HFF-Myc (cell line): ENCODE measurements at regions not wholly inside any gene's neighbourhood (a gene's known extent, or its start where the extent isn't known, plus 50 kb on each side); places are given as distances from the start of the nearest gene placed in this dataset.

Experiments
- DNase-seq: peaks from one replicate; pipeline ENCODE4 v3.0.0-alpha.2; 2011; ENCODE audit warnings: low read depth; ENCODE audit errors: extremely low read depth
- H3K4me3 ChIP-seq: replicated peaks from 2 replicates; pipeline ENCODE4 v1.5.1; 2011; ENCODE audit warnings: low read depth, mild to moderate bottlenecking, control low read depth, low read length
- TF ChIP-seq, protein P1 (sequence below): IDR thresholded peaks from 2 replicates; pipeline ENCODE4 v1.5.1; 2012; ENCODE audit warnings: mild to moderate bottlenecking, low read depth, low read length, control low read depth; ENCODE audit errors: missing control alignments

GRCh38 chr5:29995154-29995553, 1198.3 kb upstream of the CDH6 start:
- no peak for DNase-seq
- TF ChIP-seq, protein P1, sequence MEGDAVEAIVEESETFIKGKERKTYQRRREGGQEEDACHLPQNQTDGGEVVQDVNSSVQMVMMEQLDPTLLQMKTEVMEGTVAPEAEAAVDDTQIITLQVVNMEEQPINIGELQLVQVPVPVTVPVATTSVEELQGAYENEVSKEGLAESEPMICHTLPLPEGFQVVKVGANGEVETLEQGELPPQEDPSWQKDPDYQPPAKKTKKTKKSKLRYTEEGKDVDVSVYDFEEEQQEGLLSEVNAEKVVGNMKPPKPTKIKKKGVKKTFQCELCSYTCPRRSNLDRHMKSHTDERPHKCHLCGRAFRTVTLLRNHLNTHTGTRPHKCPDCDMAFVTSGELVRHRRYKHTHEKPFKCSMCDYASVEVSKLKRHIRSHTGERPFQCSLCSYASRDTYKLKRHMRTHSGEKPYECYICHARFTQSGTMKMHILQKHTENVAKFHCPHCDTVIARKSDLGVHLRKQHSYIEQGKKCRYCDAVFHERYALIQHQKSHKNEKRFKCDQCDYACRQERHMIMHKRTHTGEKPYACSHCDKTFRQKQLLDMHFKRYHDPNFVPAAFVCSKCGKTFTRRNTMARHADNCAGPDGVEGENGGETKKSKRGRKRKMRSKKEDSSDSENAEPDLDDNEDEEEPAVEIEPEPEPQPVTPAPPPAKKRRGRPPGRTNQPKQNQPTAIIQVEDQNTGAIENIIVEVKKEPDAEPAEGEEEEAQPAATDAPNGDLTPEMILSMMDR, result no peak
- no peak overlapping the region for H3K4me3 ChIP-seq

- no peak for DNase-seq
- TF ChIP-seq, protein P1, result no peak
Observed at GRCh38 chr5:29994519-29994918, 1199.0 kb upstream of the CDH6 start.

DNA sequence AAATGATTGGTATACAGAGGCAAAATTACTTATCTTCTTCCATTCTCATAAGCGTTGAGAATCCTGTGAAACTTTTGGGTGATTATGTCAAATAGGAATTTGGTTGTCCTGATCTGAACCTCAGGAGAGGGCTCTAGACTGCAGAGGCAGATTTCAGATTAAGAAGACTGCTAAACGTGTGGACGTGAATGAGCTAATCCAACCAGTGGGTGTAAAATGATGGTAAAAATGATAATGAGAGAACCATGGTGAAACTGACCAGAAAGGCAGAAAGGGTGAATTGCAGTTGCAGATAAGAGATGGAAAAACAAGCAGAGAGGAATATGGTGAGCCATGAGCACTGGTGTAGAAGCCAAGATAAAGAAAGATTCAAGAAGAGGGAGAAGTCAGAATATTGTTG, 1200.2 kb upstream of the CDH6 start:
- no peak overlapping the region for H3K4me3 ChIP-seq
- no peak for DNase-seq
- TF ChIP-seq, protein P1, result no peak

More at GRCh38 chr5:29994519-29994918, 1199.0 kb upstream of the CDH6 start:
- no peak overlapping the region for H3K4me3 ChIP-seq

DNA sequence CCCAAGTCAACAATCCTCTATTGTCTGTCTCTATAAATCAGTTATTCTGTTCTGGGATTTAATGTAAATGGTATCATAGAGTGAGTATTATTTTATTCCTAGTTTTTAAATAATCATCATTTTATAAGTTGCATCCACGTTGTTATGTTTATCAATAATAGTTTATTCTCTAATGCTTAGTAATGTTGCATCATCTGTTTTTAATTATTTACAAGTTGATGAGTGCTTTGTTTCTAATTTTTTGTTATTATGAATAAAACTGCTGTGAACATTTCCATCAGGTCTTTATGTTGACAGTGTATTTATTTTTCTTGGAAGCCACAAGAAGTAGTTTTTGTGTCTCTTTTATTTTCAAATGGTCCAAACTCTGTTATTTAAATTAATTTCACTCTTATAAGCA, 1201.2 kb upstream of the CDH6 start:
- TF ChIP-seq, protein P1, result no peak
- H3K4me3 ChIP-seq, result no peak overlapping the region

GRCh38 chr5:29990681-29991080, 1202.8 kb upstream of the CDH6 start:
- DNase-seq, result no peak
- TF ChIP-seq, protein P1, result no peak
- no peak overlapping the region for H3K4me3 ChIP-seq

More for the DNA sequence above, 1201.2 kb upstream of the CDH6 start:
- DNase-seq, result no peak

DNA sequence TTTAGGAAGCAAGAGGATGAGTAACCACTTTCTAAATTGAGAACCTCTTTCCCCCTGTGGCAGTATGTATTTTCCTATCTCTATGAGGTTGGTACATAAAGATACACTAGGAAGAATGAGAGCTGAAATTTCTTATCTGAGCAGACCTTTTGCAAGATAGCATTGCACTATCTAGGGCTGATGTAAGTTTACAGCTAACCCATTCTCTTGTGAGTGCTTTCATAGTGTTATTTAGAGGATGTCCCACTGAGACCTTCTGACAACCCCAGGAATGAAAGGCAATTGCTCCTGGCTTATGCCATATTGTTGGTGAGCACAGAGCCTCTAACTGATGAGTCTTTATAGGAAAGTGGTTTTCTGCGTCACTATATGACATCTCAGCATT, 1209.3 kb upstream of the CDH6 start:
- no peak for DNase-seq
- TF ChIP-seq, protein P1, result no peak
- H3K4me3 ChIP-seq, result no peak overlapping the region

GRCh38 chr5:29983528-29984155, 1209.8 kb upstream of the CDH6 start:
- no peak overlapping the region for H3K4me3 ChIP-seq
- TF ChIP-seq, protein P1, result no peak
- DNase-seq, result no peak
